ENCODE measurements at regions not wholly inside any gene's neighbourhood (a gene's known extent, or its start where the extent isn't known, plus 50 kb on each side); places are given as distances from the start of the nearest gene placed in this dataset.
A peak's percentile ranks its signal among the peaks of the same experiment; 100 is the strongest.

DNA sequence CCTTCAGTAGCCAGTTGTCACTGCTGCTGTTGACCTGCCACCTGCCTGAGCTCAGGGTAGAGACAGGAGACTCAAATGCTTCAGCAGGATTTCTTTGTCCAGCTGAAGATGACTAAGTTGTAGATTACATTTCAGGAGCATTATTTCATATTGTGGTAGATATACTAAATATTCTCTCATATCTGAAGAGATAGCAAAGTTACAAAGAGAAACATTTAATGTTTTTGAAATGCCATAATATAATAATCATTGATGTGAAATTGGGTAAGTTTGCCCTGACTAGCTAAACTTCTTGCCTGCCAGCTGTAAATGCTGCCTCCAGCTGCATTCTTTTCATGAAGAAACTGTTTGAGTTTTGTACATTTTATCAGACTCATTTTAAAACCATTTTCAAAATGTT, 247.6 kb upstream of the CNKSR2 start:
- no peak for DNase-seq (ENCODE audit: low spot score)

DNA sequence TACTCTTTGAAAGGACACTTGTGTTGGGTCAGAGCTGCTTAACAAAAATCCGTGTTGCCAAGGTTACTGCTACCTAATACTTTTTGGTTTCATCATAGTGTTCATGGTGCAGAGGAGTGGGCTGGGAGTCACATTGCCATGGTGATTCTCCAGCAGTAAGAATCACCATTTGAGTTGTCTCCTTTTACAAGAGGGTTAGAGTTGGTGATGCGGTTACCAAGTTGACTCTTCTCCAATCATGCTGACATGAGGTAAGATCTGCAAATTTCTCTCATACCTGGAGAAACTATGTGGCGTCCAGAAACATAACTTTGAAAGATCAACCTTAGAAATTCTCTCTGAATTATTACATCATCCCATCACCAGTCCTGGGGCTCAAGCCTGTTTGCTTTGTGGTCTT, 242.9 kb upstream of the CNKSR2 start:
- no peak for DNase-seq (ENCODE audit: low spot score)

DNA sequence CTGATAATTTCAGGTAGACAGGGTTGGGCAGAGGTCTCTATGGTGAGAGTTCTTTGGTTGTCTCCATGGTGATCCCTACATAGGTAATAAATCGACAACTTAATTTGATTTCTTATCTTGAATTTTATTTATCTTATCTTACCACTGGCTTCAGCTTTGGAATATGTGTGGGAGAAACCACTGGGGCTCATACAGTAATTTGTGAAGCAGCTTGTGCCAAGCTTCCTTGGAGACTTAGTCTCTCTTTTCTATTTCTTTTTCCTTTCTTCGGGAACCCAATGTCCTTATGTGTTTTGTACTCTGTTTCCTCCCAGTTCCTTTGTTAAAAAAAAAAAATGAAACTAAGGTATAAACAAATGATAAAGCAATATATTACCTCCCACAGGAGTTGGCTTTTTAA, 242.4 kb upstream of the CNKSR2 start:
- DNase-seq (ENCODE audit: low spot score), result no peak

DNA sequence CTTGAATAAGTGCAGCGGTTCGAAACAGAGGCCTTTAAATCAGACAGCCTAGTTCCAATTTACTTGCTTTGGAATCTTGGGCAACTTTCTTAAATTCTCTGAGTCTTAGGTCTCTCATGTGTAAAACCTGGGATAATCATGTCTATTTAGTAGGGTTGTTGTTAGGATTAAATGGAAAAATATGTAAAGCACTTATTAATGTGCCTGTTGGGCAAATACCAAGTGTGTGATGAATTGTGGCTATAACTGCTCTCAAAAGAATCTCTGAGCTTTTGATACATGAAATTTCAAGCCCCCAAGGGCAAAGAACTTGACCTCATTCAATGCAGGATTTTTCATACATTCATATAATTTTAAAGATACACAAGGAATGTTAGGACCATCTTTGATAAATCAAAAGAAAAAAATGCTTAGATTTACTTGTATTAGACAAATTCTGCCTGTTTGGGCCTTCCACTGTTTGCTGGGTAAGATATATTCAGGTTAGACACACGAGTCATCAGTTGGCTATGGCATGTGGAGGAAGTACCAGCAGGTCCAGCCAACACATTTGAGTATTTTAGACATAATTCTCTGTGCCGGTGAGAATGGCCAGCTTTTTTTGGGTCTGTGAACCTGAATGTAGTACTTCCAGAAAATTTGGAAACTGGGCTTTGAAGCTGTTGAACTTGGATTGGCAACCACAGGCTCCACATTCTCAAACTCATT, 241.4 kb upstream of the CNKSR2 start:
- DNase-seq (ENCODE audit: low spot score), result no peak

DNA sequence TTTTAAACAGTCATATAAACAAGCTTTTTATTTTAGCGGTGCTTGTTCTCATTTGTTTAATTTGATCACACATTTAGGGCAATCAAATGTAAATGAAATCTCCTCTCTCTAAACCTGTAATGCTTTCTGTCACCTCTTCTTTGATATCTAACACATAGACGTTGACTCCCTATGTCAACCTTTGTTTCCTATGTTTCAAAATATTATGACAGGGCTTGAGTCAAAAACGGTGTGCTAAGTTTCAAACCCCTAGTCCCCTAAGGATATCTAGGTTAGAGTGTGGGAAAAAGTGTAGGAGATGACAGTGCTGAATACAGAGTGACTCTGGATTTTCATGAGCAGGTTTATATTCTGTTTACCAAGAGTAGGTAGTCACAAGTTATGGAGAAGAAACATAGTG, 224.0 kb upstream of the CNKSR2 start:
- no peak for DNase-seq (ENCODE audit: low spot score)

DNA sequence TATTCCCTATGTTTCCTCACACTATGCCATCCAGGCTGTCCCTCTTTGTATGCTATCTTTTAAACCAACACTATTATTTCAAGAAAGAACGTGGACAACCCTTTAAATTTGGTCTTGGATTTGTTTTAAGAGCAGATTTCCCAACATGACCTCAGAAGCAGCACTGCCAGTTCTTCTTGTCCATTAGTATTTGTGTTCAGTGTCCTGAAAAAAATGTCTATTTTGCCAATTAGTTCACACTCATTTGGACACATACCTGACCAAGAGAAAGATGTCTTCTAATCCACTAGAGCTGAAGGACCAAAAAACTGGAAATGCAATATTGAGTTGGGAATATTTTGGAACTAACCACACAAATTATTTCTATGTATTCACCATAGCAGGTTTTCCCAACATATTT, 223.2 kb upstream of the CNKSR2 start:
- DNase-seq (ENCODE audit: low spot score), result no peak

DNA sequence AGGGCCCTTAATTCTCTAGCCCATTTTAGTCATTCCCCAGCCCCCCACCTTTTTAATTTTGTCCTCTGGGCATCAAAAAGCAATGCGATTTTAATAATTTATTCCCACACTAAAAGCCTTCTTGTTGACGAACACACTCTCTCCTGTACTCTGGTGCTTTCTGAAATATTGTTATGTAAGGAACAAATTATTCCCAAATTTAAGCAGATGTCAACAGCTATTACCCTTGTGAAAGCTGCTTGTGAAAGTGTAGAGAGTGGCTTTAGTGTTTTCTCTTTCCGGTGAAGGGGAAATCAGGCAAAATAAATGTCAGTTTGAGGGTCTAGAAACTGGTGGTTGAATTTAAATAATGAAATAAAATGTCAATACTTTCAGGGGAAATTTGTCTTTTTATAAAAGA, 221.2 kb upstream of the CNKSR2 start:
- no peak for DNase-seq (ENCODE audit: low spot score)

DNA sequence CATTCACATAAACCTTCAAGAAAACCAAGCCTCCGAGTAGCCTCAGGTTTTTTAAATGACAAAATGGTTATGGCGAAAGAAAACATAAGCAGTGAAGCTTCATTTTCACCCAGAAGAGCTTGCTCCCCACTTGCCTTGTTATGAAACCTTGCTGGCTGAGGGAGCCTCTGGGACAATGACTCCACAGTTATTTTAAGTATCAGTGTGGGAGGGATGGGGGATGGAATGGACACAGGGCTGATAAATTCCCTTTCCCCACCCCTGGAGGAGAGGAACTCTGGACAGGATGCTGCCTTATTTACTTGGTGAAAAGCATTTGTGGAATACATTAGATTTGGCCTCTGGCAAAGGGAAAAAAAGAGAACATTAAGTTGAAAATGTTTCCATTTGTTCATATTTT, 220.7 kb upstream of the CNKSR2 start:
- no peak for DNase-seq (ENCODE audit: low spot score)

DNA sequence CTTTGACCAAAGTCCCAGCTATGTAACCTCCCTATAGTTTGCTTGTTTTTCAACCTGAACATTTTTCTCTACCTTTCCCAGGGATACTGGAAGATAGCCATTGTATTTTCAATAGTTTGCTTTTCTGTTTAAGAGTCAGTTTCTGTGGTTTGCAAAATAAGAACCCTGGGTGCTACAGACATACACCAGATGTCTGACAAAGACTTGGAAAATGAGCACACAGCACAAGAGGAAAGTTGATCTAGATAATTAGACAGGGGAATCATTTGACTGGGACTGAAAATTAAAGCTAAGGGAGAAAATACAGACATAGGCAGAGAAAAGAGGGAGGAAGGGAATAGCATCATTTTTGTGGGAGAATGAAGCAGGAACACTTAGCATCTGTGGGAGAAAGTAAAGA, 218.3 kb upstream of the CNKSR2 start:
- DNase-seq (ENCODE audit: low spot score), result no peak

DNA sequence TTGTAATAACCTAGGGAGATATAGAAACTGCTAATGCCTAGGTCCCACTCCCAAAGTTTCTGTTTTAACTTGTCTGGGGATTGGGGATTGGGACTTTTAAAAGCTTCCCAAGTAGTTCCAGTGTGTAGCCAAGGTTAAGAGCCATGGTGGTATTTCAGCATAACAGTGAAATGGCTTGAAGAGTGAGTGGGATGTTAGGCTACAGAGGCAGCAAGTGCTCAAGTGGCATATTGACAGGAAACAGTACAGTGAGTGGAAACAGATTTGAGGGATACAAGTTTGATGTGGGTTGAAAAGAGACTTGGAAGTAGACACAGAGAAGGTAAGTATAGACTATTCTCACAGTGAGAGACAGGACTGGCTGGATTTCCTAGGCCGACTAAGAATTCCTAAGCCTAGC, 217.6 kb upstream of the CNKSR2 start:
- DNase-seq (ENCODE audit: low spot score), result no peak

DNA sequence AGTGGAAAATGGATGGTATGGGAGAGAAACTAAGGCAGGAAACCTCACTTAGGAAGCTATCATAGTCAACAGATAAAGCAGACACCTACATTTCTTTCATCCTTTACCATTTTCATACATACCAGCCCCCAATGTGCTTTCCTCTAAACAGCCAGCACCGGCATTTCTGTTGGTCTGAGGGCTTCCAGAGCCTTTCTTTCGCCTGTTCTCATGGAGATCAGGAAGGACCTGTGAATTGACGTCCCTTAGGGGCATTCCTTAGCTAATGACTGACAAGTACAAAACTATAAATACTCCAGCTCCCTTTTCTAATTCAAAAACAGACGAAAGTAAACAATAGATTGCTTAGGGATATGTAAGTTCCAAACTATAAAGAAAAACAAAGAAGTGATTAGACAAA, 215.5 kb upstream of the CNKSR2 start:
- DNase-seq (ENCODE audit: low spot score), result no peak

DNA sequence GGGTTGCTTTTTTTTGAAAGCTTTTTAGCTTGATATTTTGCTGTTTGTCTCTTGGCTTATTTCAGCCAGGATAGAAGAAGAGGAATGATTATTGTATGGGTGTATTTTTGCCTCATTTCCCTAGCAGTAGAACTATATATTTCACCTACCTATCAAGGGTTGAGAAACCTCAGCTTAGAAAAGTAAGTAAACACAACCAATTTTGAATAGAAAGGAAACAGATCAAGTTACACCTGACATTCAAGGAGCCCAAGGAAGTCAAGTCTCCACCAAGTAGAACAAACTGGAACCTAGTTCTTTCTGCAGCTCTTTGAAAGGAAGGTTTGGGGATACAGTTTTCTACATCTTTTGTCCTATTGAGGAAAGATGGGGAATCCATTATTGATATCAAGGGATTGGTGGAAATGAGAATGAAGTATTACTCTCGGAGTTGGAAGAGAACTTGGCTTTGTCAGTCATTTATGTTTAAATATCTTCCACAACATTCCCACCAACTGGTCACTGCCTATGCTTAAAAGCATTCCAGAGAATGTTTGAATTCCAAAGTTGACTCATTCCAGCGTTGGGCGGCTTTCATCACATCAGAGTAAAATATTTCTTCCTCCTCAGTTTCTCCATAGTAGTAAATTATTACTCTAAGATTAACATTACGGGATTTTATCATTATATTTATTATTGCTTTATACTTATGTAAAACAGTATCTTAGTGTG, 207.8 kb upstream of the CNKSR2 start:
- DNase-seq (ENCODE audit: low spot score), result no peak

DNA sequence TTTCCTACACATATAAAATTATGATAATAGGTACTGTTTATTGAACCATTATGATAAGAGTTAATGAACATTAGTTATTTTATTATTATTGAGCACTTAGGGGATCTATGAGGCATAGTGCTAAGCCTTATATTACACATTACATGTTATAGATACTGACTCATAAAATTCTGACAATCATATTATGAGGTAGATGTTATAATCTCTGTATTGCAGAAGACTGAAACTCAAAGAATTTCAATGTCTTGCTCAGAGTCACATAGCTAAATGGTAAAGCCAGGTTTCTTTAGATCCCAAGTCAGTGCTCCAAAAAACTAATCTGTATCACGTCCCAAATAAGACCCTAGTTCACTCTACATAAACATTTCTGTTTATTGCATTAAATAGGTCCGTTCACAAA, 207.2 kb upstream of the CNKSR2 start:
- no peak for DNase-seq (ENCODE audit: low spot score)

DNA sequence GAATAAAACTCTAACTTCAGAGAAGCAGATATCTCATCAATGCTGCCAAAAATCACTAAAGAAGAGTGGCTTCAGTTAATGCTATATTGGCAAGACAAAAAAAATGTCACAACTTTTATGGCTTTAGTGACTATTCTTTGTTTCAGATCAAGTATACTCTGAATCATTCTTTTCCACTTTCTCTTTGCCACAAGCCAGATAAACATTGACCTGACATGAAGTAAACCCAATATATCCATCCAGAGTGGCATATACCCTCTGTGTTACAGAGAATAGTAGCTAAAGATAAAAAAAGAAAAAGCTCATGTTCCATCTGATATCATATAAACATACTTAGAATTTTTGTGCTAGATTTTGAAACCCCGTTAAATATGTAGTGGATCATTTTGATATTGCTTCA, 206.7 kb upstream of the CNKSR2 start:
- DNase-seq (ENCODE audit: low spot score), result no peak

DNA sequence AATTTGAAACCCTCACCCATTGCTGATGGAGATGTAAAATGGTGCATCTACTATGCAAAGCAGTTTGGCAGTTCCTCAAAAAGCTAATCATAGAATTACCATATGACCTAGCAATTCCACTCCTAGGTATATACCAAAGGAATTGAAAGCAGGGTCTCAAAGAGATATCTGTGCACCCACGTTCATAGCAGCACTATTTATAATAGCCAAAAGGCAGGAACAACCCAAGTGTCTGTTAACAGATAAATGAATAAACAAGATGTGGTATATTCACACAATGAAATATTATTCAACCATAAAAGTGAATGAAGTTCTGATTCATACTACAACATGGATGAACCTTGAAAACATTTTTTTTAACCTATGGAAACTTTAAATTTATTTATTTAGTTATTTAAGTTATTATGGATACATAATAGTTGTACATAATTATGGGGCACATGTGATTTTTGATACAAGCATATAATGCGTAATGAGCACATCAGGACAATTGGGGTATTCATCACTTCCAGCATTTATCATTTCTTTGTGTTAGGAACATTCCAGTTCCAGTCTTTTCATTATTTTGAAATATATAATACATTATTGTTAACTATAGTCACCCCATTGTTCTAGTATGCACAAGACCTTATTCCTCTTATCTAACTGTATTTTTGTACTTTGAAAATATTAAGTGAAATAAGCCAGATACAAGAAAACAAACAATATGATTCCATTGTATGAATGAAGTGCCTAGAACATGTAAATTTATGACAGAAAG, 205.6 kb upstream of the CNKSR2 start:
- no peak for DNase-seq (ENCODE audit: low spot score)

DNA sequence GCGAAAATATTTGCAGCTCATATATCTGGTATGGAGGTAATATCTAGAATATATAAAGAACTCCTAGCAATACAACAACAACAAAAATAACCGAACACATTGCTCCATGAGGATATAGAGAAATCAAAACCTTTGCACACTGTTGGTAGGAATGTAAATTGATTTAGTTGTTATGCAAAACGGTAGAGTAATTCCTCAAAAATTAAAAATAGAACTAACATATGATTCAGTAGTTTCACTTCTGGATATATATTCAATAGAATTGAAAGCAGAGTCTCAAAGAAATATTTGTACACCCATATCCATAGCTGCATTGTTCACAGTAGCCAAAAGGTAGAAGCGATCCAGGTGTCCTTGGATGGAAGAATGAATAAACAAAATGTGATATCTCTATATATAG, 203.0 kb upstream of the CNKSR2 start:
- DNase-seq (ENCODE audit: low spot score), result no peak

DNA sequence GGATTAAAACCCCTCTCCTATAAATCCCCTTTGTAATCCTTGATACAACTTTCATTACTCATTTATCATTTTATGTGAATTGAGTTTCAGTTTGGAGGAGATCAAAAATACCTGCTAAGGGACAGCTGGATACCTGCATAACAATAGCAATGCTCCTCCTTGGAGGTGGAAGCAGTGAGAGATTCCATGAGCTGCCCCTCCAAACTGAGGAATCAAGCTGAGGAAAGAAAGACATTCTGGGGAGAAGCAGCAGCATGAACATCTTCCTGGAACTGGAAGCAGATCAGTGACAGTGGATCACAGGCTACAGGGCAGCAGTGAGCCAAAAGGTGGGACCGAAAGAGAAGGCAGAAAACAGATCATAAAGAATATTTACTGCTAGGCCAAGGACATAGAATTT, 199.8 kb upstream of the CNKSR2 start:
- no peak for DNase-seq (ENCODE audit: low spot score)

DNA sequence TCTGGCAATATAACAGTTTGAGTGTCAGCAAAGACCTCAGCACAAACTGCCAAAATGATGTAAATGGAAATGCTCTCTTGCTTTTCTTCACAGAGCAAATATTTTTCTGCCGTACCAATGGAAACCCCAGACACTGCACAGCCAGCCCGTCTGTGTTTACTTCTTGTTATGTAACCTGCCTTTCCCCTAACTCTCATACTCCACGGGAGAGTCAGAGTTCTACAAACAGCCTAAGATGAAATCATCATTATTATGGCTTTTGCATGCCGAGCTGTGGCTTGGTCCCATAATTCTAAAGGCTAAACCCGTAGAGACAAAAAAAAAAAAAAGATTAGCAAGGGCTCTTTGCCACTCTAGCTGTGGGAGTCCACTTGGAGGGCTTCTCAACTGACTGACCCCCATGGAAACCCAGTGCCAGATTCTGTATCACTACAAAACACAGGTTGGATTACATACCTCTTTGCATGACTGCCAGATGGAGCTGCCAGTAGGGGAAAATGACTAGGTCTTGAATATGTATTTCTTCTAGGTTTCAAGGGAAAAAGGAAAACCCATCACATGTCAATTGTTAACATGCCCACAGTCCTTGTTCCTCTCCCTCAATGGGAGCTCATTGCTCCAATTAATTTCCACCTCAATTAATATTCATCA, 197.2 kb upstream of the CNKSR2 start:
- peak; percentile 4 for DNase-seq (ENCODE audit: low spot score)

DNA sequence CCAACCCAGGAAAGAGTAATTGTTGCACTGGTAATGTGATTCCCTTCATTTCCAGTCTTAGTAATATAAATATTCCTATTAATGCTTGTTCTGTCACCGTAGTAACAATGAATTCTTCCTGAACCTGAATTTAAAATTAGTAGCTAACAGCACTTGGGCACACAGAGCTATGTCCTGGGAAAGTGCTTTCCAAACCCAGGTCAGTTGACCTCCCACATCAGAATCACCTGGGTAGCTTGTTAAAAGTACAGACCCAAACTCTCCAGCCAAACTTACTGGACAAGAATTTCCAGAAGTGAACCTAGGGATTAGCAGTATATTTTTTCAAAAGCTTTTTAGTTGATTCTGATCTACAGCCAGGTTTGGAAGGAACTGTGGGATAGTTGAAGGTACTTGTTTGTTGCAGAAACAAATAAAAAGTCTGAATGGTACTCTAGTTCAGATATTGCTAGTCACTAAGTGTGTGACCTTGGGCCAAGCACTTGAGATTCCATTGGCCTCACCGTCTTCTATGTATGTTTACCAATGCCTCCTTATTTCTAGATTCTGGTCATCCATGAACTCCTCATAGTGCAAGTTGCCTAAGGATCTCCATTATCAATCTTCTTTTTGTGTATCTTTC, 192.9 kb upstream of the CNKSR2 start:
- no peak for DNase-seq (ENCODE audit: low spot score)

DNA sequence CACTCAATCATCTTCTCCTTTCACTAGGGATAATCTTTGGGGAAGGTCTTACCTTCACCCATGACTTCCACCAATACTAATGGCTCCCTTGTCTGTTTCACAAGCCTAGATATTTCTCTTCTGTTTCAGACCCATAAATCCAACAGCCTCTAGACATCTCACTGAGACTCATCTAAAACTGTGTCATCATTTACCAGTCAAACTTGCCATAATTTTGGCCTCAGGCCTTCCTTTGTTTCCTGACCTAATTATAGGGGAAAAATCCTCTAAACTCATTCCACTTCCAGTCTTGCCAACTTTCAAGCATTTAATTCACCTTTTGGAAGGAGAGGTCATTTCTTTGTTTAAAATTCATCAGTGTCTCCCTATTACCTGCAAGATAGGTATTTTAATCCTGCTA, 181.0 kb upstream of the CNKSR2 start:
- DNase-seq (ENCODE audit: low spot score), result no peak

DNA sequence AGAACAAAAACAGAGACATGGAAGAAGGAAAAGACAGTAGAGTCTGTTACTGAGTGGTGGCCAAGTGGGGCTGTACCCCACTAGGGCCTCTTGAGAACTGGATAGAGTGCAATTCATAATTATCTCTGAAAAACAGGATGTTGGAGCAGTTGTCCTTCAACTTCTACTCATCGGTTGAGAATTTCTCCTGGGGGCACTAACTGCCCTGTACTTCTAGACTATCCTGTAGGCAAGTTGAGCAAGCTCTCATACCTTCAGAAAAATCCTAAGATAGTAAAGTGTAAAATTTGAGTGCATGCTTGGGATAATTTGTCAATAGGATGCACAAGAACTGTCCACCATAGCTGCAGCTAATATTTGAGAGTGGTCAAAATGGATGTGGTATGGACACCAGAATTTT, 179.7 kb upstream of the CNKSR2 start:
- no peak for DNase-seq (ENCODE audit: low spot score)

DNA sequence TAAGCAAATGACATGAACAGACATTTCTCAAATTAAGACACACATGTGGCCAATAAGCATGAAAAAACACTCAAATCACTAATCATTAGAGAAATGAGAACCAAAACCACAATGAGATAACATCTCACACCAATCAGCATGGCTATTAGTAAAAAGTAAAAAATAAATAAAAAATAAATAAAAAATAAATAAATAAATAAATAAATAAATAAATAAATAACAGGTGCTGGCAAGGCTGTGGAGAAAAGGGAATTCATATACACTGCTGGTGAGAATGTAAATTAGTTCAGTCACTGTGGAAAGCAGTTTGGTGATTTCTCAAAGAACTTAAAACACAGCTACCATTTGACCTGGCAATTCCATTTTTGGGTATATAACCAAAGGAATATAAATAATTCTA, 167.1 kb upstream of the CNKSR2 start:
- DNase-seq (ENCODE audit: low spot score), result no peak

All from HuH-7 (cell line).